GM18868 (cell line): ENCODE measurements at regions not wholly inside any gene's neighbourhood (a gene's known extent, or its start where the extent isn't known, plus 50 kb on each side); places are given as distances from the start of the nearest gene placed in this dataset.

Source experiments
- ATAC-seq: cut with Tn5 transposase; IDR thresholded peaks from one replicate; pipeline ENCODE4 v1.9.1; 2021; ENCODE audit warnings: mild to moderate bottlenecking, moderate library complexity; ENCODE audit not compliant: unreplicated experiment

DNA sequence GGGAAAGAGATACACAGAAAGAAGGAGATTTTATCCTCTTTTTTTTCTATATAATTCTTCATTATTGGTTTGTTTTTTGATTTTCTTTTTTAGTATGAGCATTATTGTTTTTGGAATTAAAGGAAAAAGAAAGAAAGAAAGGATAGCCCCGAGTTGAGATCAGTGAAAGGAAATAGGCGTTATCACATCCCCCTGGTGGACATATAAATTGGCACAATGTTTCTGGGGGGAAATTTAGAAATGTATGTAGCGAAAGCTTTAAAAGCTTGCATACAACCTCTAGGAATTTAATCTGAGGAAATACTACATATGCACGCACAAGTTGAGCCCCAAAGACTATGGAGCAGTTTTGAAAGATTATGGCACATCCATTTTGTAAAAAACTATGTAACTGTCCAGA is 226.3 kb upstream of the LDB2 start:
- ATAC-seq: no peak

DNA sequence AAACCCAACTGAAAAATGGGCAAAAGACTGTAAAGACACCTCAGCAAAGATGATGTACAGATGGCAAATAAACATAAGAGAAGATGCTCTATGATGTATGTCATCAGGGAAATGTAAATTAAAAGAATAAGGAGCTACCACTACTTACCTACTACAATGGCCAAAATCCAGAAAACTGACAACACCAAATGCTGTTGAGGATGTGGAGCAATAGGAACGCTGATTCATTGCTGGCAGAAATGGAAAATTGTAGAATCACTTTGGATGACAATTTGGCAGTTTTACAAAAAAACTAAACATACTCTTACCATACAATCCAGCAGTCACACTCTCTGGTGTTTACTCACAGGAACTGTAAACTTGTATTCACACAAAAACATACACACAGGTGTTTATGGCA is 222.3 kb upstream of the LDB2 start:
- no peak for ATAC-seq

DNA sequence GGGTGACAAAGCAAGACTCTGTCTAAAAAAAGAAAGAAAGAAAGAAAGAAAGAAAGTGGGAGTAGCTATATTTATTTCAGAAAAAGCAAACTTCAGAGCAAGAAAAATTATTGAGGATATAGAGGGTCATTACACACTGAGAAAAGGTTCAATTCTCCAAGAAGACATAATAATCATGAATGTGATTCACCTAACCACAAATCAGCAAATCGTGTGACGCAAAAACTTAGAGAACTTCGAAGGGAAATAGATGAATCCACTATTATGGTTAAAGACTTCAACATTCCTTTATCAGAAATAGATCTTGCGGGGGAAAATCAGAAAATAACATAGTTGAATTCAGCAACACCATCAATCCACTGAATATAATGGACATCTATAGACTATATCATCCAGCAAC is 219.3 kb upstream of the LDB2 start:
- no peak for ATAC-seq

DNA sequence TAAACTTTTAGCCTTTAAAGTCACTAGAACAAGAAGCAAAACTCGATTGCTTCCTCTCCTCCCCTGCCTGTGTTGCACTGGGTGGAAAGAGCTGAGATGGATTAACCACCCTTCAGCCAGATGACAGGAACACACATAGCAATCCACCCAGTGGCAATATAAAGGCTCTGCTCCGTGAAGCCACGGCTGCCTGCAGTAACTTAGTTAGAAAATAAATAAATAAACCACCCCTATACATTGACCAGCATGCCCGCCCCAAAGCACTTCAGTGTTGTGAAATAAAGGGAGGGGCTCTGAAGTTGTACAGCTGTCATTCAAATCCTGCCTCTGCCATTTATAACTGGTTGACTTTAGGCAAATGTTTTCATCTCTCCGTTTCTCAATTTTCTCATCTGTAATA is 217.1 kb upstream of the LDB2 start:
- no peak for ATAC-seq

DNA sequence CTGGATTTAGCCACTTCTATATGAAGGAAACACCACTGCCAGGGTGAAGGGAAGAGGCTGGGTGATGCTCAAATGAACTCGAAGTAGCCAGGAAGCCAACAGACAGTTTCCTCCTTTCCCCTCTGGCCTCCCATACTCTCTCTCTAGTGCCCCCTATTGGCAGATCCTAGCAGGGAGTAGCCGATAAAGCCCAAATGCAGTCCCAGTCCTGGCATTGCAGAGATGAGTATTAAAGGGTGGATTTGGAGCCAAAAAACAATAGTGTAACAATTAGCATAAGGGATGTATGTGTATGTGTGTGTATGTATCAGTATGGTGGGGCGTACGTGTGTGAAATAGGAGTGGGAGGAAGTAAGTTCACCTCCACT is 213.8 kb upstream of the LDB2 start:
- no peak for ATAC-seq

DNA sequence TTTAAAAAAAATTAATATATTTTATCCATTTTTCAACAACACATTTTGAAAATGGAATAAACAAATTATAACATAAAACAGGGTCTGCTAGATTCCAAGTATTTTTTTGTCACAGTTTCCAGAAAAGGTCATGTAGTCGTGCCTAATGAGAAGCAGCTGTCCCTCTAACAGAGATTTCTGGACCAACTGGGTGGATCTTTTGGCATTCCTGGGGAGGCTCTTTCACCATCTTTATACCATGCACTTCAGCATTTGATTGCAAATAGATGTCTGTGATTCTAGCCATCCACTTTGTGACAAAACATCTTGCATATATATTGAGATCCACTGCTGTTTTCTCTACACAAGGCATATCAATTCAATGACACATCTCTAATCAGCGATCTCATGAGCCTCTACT is 210.7 kb upstream of the LDB2 start:
- ATAC-seq: no peak

DNA sequence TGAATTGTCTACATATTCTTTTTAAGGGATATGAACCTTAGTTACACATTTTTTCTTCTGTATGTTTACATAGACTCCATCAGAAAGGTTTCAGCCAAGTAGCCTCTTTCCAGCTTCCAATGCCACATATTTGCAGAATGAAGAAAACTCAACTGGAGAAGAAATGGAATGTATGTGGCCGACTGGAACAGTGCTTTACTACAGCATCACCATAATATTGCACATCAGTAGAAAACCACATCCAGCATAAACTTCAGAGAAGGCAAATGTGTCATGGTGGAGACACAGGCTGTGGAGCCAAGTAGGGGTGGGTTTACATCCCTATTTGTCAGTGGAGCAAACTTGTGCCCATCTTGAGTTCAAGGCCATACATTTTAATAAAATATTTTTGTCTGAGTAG is 204.8 kb upstream of the LDB2 start:
- ATAC-seq: no peak

DNA sequence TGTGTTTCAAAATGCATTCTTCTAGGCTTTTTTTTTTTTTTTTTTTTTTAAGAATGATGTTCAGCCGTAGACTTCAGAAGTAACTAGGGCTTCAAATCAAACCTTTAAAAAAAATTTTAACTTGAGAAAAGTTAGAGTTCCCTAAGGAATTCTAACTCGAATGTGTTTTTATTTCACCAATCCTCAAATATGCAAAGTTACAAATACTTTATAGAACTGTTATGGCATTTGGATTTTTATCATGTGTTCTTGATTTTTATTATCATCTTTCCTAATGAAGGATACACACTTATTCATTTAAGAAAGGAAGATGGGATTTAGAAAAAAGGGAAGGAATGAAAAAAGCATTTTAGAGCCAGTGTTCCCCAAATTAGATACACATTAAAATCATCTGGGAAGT is 200.6 kb upstream of the LDB2 start:
- no peak for ATAC-seq

DNA sequence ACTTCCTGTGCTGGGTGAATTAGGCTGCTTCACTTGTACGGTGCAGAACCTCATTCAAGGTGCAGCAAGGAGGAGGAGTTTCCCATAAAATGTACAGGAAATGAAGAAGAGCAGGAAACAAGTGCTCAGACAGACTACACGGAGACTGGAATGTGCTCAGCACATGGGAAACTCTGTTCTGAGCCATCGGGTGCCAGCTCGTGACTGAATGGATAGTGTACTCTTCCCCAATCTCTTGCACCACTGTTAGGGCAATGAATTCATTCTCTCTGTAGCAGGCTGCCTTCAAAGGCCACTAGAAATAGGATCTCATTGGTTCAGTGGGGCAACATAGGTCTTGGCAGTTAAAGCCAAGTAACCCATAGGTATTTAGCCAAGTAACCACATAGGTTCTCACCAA is 200.0 kb upstream of the LDB2 start:
- ATAC-seq: no peak

DNA sequence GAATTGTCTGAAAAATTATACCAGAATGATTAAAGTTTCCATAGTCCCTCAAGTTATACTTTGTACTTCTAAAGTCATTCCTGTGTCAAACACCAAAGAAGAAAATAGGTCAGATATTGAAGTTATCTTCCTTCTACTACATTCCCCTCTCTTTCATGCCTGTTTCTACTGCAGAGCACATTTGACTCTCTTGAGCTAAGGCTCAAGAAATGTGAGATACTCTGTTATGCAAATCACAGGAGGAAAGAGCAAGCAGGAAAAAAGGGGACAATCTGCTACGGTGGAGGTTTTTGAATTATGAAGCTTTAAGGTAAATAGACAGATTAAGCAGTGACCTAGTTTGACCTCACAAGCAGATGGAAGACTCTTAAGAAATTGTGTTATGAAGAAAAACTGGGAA is 198.9 kb upstream of the LDB2 start:
- ATAC-seq: no peak

DNA sequence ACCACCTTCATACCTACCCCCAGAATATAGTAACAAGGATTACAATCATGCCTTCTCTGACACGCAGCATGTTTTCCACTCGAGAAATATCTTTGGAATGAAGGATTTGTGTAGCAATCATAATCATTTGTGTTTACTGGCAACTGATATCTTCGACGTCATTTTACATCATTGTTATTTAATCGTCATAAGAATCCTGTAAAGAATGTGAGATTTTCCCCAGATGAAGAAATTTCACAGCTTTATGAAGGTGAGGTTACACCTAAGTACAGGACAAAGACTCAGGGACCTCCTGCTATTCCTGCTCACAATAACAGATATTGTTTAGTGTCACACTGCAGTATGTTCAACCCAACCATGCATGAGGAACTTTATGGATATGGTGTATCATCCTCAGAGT is 198.2 kb upstream of the LDB2 start:
- no peak for ATAC-seq

DNA sequence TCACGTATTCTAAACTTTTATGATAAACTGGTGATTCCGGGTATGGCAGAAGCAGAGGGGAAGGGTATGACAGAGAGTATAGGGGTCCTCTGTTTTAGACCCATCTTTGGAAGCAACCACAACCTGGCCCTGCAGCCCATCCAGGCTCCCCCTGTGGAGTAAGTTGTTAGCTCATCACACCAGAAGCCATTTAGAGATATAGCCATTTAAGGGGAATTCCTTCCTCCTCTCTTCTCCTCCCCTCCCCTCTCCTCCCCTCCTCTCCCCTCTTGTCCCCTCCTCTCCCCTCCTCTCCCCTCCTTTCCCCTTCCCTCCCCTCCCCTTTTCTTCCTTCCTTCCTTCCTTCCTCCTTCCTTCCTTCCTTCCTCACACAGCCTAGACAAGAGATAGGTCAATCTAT is 197.3 kb upstream of the LDB2 start:
- ATAC-seq: no peak

DNA sequence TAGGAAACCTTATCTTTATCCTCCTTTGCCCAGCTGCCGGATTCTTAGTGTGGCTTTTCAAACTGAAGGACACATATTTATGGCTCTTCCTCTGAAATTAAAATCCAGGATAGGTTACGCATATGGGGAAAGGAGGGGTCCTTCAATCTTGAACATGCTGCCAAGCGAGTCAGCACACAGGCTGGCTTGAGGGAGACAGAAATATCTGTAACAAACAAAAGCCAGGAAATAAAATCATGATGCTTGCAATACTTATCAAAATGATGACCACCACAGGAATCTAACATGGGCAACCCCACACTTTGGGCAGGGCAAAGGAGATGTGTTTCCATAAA is 196.4 kb upstream of the LDB2 start:
- no peak for ATAC-seq

DNA sequence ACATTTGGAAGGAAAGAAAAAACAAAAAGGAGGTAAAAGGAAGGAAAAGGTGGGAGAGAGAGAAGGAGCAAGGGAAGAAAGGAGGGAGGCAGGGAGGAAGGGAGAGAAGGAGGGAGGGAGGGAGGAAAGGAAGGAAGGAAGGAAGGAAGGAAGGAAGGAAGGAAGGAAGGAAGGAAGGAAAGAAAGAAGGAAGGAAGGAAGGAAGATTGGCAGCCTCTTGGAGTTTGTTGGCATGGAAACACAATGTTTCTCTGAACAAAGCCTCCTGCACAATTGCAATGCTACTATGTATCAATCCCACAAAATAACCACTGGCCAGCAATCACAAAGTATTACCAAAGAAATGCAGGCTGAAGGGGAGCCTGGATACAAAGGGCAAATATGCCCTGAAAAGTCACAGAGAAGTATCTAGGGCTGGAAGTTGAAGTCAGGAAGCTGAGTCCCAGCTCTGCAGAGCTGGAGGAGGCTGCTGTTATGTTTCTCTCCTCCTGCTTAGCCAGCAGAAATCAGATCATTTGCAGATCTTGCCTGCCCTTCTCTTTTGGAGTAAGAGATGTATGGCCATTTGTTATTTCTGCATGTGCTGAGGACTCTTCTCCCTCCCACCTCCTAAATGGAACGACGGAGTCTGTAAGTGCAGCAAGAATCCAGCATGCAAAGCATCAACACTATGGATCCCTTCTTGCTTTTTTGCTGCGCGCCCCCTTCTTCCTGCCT is 195.9 kb upstream of the LDB2 start:
- ATAC-seq: no peak

DNA sequence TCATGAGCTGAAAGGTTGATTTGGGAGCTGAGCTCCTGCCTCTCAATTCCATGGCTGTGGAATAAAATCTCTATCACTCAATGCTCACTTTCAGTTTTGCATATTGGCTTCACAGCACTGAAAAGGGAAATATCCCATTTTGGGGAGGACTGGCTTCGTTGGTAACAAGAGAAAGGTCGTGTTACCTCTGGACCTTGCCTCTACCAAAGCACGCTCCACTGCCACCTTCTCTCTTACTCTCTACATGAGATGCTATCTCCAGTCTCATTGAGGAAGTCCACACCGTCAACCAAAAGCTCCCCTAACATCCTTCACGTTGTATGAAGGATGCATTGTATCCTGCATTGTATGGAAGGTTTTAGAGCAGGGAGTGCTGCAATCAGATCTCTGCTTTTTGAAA is 195.0 kb upstream of the LDB2 start:
- no peak for ATAC-seq

DNA sequence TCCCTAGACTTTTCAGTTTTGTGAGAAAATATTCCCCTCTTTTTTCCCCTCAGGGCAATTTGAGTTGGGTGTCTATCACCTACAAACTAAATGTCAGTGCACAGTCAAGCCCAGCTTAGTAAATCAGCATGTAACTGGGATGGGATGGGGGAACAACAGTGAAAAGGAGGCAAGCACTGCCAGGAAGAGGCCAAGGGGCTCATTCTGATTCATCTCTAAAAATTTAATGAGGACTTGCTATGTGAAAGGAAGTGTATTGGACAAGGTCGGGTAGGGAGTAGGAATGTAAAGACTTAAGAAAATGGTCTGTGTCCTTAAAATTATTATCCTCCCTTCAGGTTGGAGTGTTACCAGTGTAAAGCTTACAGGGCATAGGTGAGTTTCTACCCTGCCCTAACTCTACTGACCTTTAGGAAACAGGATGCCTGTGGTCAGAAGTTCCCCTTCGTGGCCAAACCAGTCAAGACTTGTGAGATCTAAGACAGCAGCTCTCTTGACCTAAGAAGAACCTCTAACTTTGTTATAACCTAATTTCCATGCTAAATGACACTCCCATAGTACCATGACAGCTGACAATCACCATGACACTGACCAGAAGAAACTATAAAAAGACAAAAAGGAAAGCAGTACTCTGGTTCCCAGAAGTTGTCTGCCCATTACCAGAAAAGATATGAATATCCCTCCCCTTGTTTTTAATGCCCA is 194.4 kb upstream of the LDB2 start:
- ATAC-seq: no peak

DNA sequence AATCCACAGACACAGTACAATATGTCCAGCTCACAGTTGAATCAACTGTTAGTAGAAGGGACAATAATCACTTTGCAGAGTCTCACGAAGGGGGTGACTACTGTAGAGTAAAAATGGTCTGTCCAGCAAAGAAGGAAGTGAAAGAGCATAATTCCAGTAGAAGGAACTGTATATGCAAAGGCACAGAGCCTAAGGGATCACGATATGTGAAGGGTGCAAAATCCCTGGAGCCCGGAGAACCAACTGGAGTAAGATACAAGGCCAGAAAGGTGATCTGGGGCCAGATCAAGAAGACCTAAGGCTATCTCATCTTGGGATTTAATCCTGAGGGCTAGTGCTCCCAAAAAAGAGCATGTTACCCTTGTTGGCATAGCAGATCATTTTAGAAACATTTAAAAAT is 192.7 kb upstream of the LDB2 start:
- ATAC-seq: no peak

DNA sequence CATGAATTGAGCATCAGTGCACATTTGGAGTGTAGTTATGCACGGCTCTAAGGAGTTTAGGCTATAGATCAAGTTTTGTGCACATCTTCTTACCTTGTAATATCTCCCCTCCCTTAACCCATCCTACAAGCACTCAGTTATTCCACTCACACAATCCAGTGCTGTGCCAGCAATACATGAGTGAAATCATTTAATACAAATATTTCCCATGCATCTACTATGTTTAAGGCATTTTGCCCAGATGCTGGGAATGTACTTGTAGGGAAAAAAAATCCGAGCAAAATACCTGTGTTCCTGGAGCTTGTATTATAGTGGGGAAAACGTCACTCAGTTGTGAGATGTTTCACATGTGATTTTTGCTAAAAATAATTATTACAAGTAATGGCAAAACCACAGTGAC is 191.6 kb upstream of the LDB2 start:
- ATAC-seq: no peak

DNA sequence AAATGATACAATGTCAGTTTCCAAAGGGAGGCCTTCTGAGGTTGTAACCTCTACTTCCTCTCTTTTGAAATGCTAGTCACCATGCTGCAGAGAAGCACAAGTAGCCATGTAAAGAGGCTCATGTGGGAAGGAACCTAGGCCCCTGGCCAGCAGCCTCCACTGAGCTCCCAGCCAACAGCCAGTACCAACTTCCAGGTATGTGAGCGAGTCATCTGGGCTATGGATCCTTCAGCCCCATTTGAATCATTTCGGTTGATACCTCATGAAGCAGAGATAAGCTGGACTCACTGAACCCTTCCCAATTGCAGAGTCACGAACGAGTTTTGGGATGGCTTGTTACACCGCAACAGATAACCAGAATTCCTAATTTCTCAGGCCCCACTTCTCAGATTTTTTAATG is 187.0 kb upstream of the LDB2 start:
- no peak for ATAC-seq

DNA sequence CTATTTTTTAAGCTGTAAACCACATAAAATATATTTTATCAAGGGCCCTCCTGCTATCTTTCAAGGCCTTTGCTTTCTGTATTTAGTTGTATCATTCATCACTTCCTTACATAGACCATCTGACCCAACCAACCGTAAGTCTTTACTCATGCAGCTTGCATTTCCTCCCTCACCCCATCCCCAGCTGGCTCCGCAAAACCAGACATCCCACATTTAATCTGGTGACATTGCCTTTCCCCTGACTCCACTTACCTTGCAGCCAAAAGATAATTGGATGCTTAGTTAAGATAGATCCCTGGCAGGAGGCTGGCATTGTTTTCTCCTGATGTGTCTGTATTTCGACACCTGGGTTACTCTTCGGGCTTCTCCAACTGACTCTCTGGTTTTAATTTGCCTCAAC is 183.7 kb upstream of the LDB2 start:
- ATAC-seq: no peak

DNA sequence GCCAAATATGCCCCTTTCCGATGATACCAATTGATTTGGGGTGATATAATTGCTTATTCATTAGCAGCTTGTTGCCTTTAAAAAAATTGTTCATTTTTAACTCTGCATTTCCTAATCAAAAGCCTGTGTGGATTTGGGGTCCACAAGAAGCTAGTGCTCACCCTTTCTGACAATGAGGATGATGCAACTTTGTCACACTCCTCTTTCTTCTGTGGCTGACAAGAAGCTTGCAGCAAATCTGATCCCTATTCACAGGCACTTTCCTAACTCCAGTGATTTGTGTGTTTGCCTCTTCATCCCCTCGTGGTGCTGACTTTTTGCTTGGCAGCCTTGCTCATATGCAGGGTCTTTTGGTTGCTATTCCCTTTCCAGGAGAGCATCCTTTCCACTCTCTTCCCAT is 182.7 kb upstream of the LDB2 start:
- no peak for ATAC-seq

DNA sequence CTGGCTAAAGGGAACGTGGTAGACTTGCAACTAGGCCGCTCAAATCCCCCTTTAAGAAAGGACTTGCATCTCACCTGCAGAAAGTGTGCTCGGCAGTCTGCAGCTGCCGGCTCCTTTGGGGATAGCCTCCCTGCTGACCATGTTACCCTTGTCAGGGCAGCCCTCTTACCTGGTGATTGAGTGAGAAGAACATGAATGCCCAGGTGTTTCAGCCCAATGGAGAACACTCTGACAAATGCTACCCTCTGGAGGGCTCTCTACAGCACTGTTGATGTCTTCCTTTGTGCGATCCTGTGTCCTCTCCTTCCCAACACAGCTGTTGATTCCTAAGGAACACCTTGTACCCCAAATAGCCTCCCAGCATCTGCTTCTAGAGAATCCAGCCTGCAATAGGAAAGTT is 178.7 kb upstream of the LDB2 start:
- ATAC-seq: no peak

DNA sequence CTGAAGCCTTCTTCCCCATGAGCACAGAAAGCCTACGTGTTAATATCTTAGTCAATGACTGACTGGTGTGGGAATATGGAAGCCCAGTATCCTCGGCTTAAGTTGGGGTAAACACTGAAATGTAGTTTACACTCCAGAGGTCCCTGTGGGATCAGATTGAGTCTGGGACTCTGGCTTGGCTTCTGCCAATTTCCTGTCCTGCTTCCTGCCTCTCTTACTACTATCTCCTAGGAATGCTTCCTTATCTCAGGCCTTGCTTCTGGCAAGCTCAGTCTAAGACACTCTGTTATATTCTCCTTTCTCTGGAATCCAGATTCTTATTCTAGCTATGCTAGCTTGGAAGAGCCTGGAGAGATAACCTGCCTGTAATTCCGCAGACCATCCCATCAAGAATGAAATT is 174.0 kb upstream of the LDB2 start:
- ATAC-seq: no peak
